Endodermal cell (in vitro differentiated cells): ENCODE measurements at regions not wholly inside any gene's neighbourhood (a gene's known extent, or its start where the extent isn't known, plus 50 kb on each side); places are given as distances from the start of the nearest gene placed in this dataset.

Source experiments
- DNase-seq: peaks from one replicate; pipeline ENCODE4 v3.0.0-alpha.2; 2017
- H3K27ac ChIP-seq: 2 replicates; pipeline ENCODE4 v1.5.1; 2013; ENCODE audit warnings: mild to moderate bottlenecking, low read depth, low read length, moderate library complexity
- H3K27me3 ChIP-seq: 2 replicates; pipeline ENCODE4 v1.6.1; 2013; ENCODE audit warnings: mild to moderate bottlenecking, low read length, moderate library complexity; ENCODE audit not compliant: insufficient read depth, control insufficient read depth, poor library complexity, severe bottlenecking
- H3K36me3 ChIP-seq: 2 replicates; pipeline ENCODE4 v1.7.0; 2013; ENCODE audit warnings: mild to moderate bottlenecking, low read length, moderate library complexity; ENCODE audit not compliant: control insufficient read depth, insufficient read depth
- H3K4me1 ChIP-seq: one replicate; pipeline ENCODE4 v1.7.0; 2013; ENCODE audit warnings: low read length; ENCODE audit not compliant: control insufficient read depth, insufficient read depth
- H3K4me3 ChIP-seq: 2 replicates; pipeline ENCODE4 v1.5.1; 2013; ENCODE audit warnings: mild to moderate bottlenecking, low read length, moderate library complexity
- H3K9ac ChIP-seq: 2 replicates; pipeline ENCODE4 v1.6.1; 2013; ENCODE audit warnings: mild to moderate bottlenecking, low read length, moderate library complexity; ENCODE audit not compliant: poor library complexity, severe bottlenecking; ENCODE audit errors: extremely low read depth
- H3K9me3 ChIP-seq: 2 replicates; pipeline ENCODE4 v1.6.1; 2013; ENCODE audit warnings: mild to moderate bottlenecking, low read length, moderate library complexity; ENCODE audit not compliant: control insufficient read depth
- H3K27ac Mint-ChIP-seq: 2 replicates; pipeline ENCODE4 v1.8.0; 2020; ENCODE audit warnings: mixed read lengths
- H3K27me3 Mint-ChIP-seq: 2 replicates; pipeline ENCODE4 v1.8.0; 2021; ENCODE audit warnings: mild to moderate bottlenecking, mixed read lengths; ENCODE audit not compliant: insufficient read depth
- H3K36me3 Mint-ChIP-seq: 2 replicates; pipeline ENCODE4 v1.8.0; 2020; ENCODE audit warnings: low read depth, mixed read lengths
- H3K4me1 Mint-ChIP-seq: 2 replicates; pipeline ENCODE4 v1.8.0; 2020; ENCODE audit warnings: mixed read lengths
- H3K4me3 Mint-ChIP-seq: 2 replicates; pipeline ENCODE4 v1.8.0; 2020; ENCODE audit warnings: mild to moderate bottlenecking, moderate library complexity, mixed read lengths
- H3K9me3 Mint-ChIP-seq: 2 replicates; pipeline ENCODE4 v1.8.0; 2020; ENCODE audit warnings: mild to moderate bottlenecking, mixed read lengths
- CTCF ChIP-seq: fragments of 200-600 bp; sonication (generic); conservative IDR thresholded peaks from 2 replicates; pipeline ENCODE4 v1.5.0; 2021; ENCODE audit warnings: antibody characterized with exemption, mild to moderate bottlenecking
- WGBS, 2 experiments: methylation state at CpG; one replicate each; pipeline versions ENCODE4 v1.1.5 to v1.1.7; 2013; ENCODE audit warnings: missing lambda C conversion rate in 2 of 2, mixed read lengths in 1 of 2; ENCODE audit not compliant: insufficient coverage in 1 of 2, insufficient read length in 1 of 2; 5-methylcytosine and 5-hydroxymethylcytosine counted together

- no peak overlapping the region for H3K4me3 Mint-ChIP-seq
- TF ChIP-seq CTCF: no peak
- H3K9me3 Mint-ChIP-seq: peaks cover 10% of the 10 kb centered on the region
- DNase-seq: no peak
- H3K27ac Mint-ChIP-seq: no peak overlapping the region
- H3K4me1 Mint-ChIP-seq: peaks cover 21% of the 10 kb centered on the region
- 93 to 94% methylated on average over 7 to 8 of the region's 8 CpGs for WGBS, 2 experiments
- H3K27me3 ChIP-seq: peaks cover 44% of the 10 kb centered on the region
- H3K9ac ChIP-seq: no peak overlapping the region
- peaks cover 7% of the 10 kb centered on the region for H3K9me3 ChIP-seq
- H3K4me1 ChIP-seq: peaks cover 2% of the 10 kb centered on the region
- no peaks in the 10 kb centered on the region for H3K36me3 ChIP-seq
- no peaks in the 10 kb centered on the region for H3K36me3 Mint-ChIP-seq
- peaks cover 44% of the 10 kb centered on the region for H3K27me3 Mint-ChIP-seq
- H3K27ac ChIP-seq: no peak overlapping the region
- H3K4me3 ChIP-seq: no peak overlapping the region
Observed at GRCh38 chr6:1028723-1029122, 283.2 kb upstream of the FOXQ1 start.

GRCh38 chr6:1027795-1028569, 283.9 kb upstream of the FOXQ1 start:
- Histone ChIP-seq H3K27me3 (peaks cover 49% of the 10 kb centered on the region), H3K9ac (no peak overlapping the region), H3K9me3 (peaks cover 7% of the 10 kb centered on the region), H3K27ac (no peak overlapping the region), H3K4me3 (no peak overlapping the region), H3K36me3 (no peaks in the 10 kb centered on the region), H3K4me1 (peaks cover 2% of the 10 kb centered on the region)
- Mint-ChIP-seq H3K4me1 (peaks cover 21% of the 10 kb centered on the region), H3K27ac (no peak overlapping the region), H3K36me3 (no peaks in the 10 kb centered on the region), H3K9me3 (peaks cover 10% of the 10 kb centered on the region), H3K27me3 (peaks cover 49% of the 10 kb centered on the region), H3K4me3 (no peak overlapping the region)
- TF ChIP-seq CTCF: no peak
- WGBS, 2 experiments: 50 to 54% methylated on average over 6 to 9 of the region's 9 CpGs
- peak; percentile 75 for DNase-seq

GRCh38 chr6:1027109-1027794, 284.6 kb upstream of the FOXQ1 start:
- WGBS, 2 experiments: 77 to 83% methylated on average over 6 to 9 of the region's 9 CpGs
- Histone ChIP-seq H3K4me1 (peaks cover 2% of the 10 kb centered on the region), H3K36me3 (no peaks in the 10 kb centered on the region), H3K27me3 (peaks cover 49% of the 10 kb centered on the region), H3K4me3 (no peak overlapping the region), H3K27ac (no peak overlapping the region), H3K9ac (no peak overlapping the region), H3K9me3 (peaks cover 7% of the 10 kb centered on the region)
- Mint-ChIP-seq H3K4me1 (peaks cover 21% of the 10 kb centered on the region), H3K27ac (no peak overlapping the region), H3K9me3 (peaks cover 7% of the 10 kb centered on the region), H3K27me3 (peaks cover 52% of the 10 kb centered on the region), H3K4me3 (no peak overlapping the region), H3K36me3 (no peaks in the 10 kb centered on the region)
- no peak for DNase-seq
- TF ChIP-seq CTCF: no peak
